C4-2B (cell line): ENCODE measurements at regions not wholly inside any gene's neighbourhood (a gene's known extent, or its start where the extent isn't known, plus 50 kb on each side); places are given as distances from the start of the nearest gene placed in this dataset.
"Not testable (repeated sequence)": the region's sequence is repeated elsewhere in the genome, so short reads cannot be mapped to it uniquely, and the experiment has no call there.

Source experiments
- ZFX ChIP-seq: fragments of 450-650 bp; IDR thresholded peaks from 2 replicates; pipeline ENCODE4 v1.6.1; 2017
- TF ChIP-seq, protein P1 (sequence below): fragments of 450-650 bp; conservative IDR thresholded peaks from 2 replicates; pipeline ENCODE4 v1.5.1; 2017; ENCODE audit warnings: mild to moderate bottlenecking

DNA sequence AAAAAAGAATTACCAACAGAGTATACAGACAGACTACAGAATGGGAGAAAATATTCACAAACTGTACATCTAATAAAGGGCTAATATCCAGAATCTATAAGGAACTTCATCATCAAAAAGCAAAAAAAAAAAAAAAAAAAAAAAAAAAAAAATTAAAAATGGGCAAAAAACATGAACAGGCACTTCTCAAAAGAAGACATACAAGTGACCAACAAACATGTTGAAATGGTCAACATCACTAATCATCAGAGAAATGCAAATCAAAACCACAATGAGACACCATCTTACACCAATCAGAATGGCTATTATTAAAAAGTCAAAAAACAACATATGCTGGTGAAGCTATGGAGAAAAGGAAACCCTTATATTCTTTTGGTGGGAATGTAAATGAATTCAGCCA lies 952.8 kb downstream of the LRRIQ3 start:
- TF ChIP-seq, protein P1, sequence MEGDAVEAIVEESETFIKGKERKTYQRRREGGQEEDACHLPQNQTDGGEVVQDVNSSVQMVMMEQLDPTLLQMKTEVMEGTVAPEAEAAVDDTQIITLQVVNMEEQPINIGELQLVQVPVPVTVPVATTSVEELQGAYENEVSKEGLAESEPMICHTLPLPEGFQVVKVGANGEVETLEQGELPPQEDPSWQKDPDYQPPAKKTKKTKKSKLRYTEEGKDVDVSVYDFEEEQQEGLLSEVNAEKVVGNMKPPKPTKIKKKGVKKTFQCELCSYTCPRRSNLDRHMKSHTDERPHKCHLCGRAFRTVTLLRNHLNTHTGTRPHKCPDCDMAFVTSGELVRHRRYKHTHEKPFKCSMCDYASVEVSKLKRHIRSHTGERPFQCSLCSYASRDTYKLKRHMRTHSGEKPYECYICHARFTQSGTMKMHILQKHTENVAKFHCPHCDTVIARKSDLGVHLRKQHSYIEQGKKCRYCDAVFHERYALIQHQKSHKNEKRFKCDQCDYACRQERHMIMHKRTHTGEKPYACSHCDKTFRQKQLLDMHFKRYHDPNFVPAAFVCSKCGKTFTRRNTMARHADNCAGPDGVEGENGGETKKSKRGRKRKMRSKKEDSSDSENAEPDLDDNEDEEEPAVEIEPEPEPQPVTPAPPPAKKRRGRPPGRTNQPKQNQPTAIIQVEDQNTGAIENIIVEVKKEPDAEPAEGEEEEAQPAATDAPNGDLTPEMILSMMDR, result not testable (repeated sequence)
- TF ChIP-seq ZFX, result not testable (repeated sequence)
